DND-41 (cell line): ENCODE measurements at regions not wholly inside any gene's neighbourhood (a gene's known extent, or its start where the extent isn't known, plus 50 kb on each side); places are given as distances from the start of the nearest gene placed in this dataset.

Source experiments
- CTCF ChIP-seq: IDR thresholded peaks from 2 replicates; pipeline ENCODE4 v1.5.1; 2012; ENCODE audit warnings: borderline replicate concordance, low read length, moderate library complexity, mild to moderate bottlenecking; ENCODE audit not compliant: poor library complexity, severe bottlenecking; ENCODE audit errors: extremely low read depth
- EZH2 ChIP-seq: IDR thresholded peaks from 3 replicates; pipeline ENCODE4 v1.6.1; 2012; ENCODE audit warnings: borderline replicate concordance, low read depth, mild to moderate bottlenecking, moderate library complexity, low read length, inconsistent platforms; ENCODE audit not compliant: severe bottlenecking

DNA sequence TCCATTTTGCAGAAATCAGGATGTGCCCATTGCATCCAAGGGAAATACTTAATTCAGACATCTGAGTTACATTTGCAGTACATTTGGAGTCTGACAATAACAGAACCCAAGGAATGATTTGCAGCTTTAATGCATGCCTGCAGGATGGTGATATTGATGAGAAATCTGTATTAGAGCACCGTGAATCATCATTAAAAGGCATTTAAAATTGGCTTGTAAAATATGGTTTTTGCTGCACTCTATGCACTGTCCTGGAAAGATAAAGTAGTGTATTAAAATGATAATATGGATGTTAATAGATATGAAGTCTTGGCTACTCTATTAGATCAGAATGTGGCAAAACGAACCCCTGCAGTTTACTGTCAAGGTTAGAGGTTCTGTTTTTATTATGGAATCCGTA, 556.9 kb downstream of the MAT2B start:
- TF ChIP-seq CTCF (no peak), EZH2 (no peak)
